ENCODE measurements at regions not wholly inside any gene's neighbourhood (a gene's known extent, or its start where the extent isn't known, plus 50 kb on each side); places are given as distances from the start of the nearest gene placed in this dataset.
"Not testable (repeated sequence)": the region's sequence is repeated elsewhere in the genome, so short reads cannot be mapped to it uniquely, and the experiment has no call there.

DNA sequence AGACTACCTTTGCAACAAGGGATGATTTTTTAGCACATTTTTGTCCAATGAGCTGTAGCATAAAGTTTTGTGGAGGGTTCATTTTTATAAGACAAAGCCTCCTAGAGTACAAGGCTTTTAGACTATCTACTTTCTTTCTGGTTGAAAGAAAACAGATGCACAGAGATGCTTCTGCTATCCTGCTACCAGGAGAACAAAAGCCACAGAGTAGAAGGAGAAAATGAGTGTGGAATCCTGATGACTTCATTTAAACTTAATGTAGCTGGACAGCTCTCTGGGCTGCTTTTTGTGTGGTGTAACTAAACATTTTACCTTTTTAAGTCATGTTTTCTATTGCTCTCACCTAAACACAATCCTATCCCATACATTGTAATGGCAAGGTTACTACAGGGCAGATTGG, 1009.4 kb downstream of the TLE1 start:
- no peak for DNase-seq

DNA sequence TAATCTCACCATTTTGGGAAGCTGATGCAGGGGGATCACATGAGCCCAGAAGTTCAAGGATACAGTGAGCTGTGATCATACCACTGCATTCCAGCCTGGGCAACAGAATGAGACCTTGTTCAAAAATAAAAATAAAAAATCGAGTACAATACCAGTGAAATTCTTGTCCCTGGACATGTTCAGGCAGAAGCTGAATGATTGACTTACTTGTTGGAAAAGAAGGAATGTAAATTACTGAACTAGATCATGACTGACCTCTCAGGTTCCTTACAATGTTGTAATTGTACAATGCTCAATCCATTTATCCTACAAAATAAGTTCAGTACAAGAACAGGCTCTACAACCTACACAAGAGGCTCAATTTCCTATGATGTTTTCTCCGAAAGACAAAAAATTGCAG, 1010.4 kb downstream of the TLE1 start:
- DNase-seq: no peak

DNA sequence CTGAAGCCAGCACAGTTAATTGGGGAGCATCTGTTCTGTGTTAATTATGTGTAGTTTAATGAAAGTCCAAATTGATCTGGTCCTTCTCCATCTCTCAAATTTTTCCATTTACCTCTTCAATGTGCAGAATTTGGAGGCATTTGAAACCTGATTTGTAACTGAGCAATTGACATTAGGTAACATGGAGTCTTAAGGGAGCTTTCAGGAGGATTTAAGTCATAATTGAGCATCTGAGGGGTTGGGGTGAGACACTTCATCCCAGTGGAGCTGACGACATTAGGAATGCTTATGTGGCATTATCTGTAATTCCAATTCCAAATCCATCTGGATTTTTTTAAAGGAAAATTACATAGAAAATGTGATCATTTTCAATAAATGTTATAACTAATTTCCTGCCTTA, 1015.9 kb downstream of the TLE1 start:
- no peak for DNase-seq

DNA sequence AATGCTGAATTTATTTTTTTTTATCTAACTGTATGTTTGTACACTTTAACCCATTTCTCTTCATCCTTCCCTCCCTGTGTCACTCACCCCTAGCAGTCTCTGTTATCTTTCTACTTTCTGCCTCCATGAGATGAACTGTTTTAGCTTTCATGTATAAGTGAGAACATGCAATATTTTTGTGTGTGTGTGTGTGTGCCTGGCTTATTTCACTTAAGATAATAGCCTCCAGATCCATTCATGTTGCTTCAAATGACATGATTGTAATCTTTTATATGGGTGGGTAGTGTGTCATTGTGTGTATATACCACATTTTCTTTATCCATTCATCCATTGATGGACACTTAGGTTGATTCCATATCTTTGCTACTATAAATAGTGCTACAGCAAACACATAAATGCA, 1023.9 kb downstream of the TLE1 start:
- no peak for DNase-seq

DNA sequence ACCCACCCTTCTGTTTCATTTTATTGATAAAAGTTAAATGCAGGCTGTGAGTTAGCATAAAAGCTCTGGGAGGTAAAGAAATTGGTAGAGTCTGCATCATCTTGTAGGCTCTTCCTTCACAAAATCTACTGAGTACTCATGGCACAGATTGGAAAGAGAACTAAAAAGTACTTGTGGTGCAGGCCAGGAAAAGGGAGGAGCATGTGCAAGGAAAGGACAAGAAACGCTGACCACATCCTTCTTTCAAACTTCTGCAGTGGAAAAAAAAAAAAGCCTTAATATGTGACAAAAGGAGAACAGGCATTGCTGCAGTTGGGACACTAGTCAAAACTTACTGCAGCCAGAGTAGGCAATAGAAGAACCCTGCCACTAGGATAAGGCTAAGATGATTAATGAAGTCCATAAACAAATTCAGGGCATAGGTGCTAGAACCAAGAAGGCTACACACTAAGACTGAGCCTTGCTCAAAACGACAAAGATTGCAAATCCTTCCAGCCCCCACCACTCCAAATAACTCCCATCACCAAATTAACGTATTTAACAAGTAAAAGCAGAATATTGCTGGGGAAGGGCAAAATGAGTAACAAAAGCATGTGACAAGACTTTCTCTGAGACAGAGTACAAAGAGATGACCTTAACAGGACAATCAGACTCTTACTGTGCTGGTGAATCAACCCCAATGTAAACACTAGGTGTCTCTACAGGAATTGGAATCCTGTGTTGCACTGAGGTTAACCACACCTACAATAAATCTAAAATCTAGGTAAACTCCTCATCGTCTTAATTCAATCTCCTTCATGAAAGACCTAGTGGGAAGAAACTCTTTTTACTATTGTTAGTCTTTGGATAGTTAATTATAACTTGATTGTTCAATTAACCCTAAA, 1024.8 kb downstream of the TLE1 start:
- DNase-seq: no peak

DNA sequence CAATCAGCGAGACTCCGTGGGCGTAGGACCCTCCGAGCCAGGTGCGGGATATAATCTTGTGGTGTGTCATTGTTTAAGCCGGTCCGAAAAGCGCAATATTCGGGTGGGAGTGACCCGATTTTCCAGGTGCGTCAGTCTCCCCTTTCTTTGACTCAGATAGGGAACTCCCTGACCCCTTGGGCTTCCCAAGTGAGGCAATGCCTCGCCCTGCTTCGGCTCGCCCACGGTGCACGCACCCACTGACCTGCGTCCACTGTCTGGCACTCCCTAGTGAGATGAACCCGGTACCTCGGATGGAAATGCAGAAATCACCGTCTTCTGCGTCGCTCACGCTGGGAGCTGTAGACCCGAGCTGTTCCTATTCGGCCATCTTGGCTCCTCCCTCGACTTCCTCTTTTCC, 1029.6 kb downstream of the TLE1 start:
- not testable (repeated sequence) for DNase-seq

DNA sequence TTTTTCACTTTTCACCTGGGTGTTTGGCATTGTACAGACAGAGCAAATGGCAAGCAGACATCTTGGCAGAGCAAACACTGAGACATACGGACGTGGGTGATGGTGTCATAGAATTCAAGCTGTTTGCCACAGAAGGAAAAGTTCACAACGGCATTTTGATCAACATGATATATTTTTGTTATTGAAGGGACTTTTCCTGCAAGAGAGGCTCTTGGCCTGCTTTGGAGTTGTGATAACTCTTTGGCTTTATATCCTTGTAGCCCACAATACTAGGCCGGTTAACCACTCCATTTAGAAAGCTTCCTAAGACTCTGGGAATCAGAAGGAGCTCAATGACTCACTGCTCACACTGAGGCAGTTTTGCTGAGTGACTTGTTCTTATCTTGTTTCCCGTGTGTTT, 1038.3 kb downstream of the TLE1 start:
- DNase-seq: no peak

DNA sequence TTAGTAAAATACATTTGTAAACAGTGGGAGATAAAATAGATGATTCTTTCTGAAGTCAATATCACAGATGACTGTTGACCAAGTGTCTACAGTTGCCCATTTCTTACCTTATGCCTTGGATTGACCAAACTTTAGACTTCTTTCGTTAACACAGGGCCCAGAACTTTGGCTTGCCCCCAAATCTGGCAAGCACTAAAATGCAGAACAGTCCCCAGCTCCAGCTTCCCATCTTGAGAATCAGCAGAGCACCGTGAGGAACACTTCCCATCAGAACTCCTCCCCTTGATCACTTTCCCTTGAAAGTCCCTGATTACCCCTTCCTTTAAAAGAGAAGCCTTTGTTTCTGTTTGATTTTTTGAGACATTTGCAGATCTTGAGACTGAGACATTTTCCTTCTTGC, 1039.9 kb downstream of the TLE1 start:
- no peak for DNase-seq

DNA sequence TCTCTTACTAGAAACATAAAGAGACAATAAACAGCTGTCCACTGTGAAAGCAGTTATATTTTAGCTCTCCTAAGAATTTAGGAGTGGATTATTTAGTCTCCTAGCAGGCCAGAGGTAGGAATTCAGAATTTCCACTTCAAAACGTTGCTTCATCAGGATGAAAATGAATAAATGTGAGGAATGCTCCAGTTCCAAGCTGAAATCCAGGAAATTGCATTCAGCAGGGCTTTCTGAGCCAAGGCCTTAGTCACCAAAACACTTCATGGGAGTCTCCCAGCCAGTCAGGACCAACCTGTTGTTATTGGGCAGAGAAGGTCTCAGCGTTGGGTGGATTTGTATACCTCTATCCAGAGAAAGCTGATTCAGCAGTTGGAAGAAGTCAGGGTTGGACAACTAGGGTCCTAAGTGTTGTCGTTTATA, 1040.3 kb downstream of the TLE1 start:
- no peak for DNase-seq

DNA sequence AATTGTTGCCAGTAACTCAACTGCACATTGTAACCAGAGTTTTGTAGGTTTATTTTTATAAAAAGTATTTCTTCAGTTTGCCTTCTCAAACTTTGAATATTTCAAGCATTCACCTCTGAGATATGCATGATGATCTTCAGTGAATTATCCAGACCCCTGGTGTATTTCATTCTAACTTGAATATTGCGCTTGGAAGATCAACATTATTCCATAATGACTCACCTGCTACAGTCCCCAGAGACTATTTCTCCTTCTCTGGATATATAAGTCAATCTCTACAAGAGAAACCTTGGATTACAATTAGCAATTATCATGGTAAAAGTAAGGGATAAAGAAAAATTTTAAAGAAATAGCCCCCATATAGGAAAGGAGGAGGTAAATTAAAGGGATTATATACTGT, 1041.0 kb downstream of the TLE1 start:
- DNase-seq: no peak

DNA sequence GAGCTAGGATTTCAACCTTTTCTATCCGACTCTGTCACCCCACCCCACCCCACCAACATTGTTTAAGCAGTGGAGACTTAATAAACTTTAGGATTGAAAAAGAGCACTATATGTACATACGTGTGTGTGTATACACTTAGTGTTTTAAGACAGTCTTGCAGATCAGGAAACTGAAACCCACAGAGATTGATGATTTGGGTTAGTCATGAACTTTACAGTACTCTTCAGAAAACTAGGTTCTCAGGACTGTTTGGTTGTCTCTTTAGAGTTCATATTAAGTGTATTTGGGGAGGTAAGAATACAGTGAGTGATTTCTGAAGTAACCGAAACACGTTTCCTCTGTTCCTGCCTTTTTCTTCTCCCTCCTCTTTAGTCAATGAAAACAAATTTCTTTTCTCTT, 1043.1 kb downstream of the TLE1 start:
- DNase-seq: no peak

DNA sequence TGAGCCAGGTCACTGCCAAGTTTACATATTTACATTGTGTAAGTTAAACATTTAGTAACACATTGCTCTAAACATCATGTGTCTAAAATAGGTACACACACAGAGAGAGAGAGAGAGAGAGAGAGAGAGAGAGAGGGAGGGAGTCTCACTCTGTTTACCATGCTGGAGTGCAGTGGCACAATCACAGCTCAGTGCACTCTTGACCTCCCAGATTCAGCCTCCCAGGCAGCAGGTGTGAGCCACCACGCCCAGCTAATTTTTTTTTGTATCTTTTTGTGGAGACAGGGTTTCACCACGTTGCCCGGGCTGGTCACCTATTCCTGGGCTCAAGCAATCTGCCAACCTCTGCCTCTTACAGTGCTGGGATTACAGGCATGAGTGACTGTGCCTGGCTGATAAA, 1045.3 kb downstream of the TLE1 start:
- no peak for DNase-seq

DNA sequence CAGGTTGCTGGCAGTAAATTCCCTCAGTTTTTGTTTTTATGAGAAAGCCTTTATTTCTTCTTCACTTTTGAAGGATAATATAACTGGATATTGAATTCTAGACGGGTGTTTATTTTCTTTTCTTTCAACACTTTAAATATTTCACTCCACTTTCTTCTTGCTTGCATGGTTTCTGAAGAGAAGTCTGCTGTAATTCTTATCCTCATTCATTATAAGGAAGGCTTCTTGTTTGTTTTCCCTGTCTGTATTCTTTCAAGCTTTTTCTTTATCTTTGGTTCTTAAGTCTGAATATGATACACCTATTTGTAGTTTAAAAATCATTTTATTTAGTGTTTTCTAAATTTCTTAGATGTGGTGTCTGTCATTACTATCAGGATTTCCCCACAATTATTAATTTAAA, 1054.3 kb downstream of the TLE1 start:
- no peak for DNase-seq

DNA sequence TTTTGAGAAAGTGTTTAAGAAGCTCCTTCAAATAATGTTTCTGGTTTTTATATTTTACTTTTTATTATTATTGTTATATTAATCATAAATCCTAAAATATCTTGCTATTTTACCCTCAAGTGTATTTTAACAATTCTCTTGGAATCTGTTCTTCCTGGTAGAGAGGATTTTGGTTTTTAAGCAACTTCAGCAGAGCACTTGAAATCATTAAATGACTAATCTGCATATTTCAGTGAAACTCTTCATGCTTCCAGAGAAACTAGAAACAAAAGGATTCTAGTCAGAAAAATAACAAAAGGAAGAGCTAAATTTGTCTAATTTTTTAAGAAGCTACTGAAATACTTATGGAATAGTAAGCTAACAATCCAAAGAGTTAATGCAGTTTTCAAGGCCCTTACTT, 1057.3 kb downstream of the TLE1 start:
- DNase-seq: no peak

DNA sequence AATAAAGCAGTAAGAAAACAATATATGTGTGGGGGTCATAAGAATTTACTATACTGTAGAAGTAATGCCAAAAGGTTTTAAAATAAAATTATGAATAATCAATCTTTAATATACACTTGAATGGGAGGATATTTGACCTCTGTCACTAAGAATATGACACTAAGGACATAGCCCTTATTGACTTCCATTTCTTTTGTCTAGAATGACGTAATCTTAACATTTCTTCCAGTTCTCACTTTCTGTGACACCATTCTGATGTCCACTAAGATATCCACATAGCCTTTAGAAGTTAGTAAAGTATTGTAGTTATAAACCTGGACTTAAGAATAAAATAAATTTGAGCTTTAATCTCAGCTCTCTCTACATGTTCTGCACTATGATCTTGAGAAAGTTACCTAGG, 1050.7 kb downstream of the TLE4 start:
- DNase-seq: no peak

DNA sequence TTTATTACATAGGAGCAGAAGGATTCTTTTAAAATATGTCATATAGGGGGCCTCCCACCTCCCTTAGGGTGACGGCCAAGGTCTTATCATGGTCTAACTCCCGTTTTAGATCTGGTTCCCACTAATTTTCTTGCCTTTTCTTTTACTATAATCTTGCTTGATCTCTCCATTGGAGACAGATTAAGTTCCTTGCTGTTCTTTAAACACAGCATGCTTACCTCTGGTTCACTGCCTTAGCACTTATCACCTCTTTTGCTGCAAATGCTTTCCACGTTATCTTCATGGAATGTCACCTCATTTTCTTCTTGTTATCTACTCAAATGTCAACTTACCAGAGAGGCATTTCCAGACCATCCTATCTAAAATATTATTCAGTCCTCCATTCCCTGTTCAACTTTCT, 1047.6 kb downstream of the TLE4 start:
- DNase-seq: no peak

DNA sequence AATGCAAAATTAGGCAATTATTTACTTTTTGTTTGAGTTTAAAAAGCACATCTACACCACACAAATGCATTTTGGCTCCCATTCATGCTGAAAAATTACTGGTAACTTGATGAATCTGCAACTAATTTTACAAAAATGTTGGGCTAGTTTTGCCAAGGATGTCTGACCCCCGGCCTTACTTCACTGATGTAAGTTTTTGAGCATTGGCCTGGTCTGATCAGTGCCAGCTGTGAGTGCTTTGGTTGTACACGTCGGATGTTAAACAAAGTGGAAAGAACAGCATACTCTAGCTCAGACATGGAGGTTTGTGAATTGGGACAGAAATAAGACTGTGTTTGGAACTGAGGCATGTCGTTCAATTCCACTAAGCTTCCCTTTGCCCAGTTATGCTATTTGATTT, 1044.2 kb downstream of the TLE4 start:
- no peak for DNase-seq

DNA sequence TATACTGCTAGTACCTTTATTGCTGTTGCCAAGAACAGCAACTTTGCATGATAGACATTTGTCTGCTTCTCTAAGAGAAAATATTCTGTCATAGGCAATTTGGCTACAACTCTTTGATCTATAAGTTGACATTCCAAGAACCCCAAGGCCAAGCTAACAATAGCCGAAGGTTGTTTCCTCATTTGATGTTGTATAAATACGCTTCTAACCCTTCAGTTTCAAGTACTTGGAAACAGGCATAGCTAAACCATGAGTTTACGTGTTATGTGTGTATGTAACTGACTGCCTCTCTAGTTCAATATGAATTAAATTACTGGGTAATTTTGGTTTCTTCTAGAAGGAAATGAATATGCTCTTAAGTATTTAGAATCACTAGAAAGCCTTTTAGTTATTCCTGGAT, 1034.0 kb downstream of the TLE4 start:
- DNase-seq: no peak

DNA sequence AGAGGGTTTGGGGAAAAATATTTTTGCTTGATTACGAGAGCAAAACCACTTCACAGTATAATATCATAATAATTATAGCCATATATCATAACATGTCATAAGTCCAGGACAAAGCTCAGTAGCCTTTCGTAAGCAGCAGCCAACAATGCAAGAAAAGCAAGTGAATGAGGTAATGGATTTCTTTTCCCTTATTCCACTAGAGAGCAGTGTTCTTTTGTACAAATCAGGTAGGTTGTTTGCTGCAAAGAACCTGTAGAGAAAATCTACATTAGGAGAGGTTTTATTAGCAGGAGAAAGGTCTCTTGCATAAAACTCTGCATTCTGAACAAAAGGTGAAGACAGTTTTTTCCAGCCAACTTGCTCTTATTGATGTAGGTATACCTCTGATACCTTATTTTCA, 1033.4 kb downstream of the TLE4 start:
- DNase-seq: no peak

DNA sequence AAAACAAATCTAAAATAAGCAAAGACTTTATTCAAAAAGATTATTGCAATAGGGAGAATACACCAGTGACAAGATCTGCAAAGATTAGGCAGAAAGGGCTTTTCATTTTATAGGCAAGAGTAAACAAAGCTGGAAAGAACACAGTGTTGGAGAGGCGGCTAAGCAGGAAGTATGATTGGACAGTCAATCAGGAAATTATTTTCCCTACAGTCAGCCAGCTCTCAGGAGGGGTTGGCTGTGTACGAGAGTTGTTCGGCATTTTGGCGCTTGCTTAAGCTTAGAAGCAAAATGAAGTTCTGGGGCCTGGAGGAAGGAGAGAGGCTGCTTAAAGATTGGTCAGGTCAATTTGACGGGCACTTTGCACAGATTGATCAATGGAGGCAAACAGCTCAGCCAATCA, 1030.5 kb downstream of the TLE4 start:
- no peak for DNase-seq

DNA sequence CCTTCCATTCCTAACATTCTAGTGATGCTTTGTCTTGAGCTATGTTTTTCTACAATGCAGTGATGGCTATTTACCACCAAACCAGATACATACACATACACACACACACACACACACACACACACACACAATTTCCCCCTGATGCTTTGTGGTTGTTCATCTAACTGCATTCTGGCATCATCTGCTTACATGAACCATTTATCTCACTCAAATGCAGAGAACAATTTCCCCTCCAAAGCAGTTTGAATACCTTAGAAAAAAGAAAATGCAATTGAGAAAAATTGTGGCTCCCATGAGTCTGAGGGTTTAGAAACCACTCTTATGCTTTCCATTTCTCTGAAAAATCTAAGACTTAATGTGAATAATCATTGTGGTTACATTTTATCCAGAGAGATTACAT, 1024.8 kb downstream of the TLE4 start:
- DNase-seq: no peak

DNA sequence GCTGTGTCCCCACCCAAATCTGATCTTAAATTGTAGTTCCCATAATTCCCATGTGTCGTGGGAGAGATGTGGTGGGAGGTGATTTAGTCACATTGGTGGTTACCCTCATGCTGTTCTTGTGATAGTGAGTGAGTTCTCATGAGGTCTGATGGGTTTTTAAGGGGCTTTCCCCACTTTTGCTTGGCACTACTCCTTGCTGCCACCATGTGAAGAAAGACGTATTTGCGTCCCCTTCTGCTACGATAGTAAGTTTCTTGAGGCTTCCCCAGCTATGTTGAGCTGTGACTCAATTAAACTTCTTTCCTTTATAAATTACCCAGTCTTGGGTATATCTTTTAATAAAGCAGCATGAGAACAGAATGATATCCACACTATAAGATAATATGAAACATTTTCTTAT, 1023.4 kb downstream of the TLE4 start:
- no peak for DNase-seq

DNA sequence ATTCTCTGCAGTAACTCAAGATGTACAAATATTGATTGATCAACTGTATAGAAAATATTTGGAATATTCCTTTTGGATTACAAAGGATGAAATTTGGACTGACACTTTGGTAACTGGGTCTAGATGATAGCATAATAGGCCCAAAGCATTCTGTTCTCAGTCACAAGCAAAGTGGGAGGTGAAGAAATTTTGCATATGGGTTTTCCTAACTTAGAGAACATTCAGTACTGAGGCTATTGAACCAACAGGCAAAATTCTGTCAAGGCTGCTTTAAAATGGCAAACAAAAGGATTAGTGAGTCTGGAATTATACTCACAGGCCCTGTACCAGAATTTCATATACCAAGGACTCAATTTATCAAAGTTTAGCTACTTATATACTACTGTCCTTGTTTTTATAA, 1020.6 kb downstream of the TLE4 start:
- DNase-seq: no peak

DNA sequence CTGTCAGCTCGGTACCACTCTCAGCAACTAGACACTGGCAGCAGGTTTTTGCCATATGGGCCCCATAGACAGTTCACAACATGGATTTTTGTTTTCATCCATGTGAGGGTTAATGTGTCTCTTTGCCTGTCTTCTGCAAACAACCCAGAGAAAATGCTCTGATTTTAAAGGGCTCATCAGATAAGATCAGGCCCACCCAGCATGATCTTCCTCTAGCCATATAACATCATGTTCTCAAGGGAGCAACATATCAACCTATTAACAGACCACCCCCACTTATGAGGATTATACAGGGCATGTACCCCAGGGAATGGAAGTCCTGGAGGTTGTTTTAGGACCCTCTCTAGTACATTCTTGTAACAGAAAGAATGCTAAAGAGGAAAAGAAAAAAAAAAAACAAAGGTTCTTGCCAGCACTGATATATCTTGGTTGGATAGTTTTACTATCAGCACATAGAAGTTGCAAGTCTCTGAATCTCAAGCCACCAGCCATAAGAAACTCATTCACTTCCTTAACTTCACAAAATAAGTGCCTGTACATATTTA, 1015.1 kb downstream of the TLE4 start:
- DNase-seq: no peak

DNA sequence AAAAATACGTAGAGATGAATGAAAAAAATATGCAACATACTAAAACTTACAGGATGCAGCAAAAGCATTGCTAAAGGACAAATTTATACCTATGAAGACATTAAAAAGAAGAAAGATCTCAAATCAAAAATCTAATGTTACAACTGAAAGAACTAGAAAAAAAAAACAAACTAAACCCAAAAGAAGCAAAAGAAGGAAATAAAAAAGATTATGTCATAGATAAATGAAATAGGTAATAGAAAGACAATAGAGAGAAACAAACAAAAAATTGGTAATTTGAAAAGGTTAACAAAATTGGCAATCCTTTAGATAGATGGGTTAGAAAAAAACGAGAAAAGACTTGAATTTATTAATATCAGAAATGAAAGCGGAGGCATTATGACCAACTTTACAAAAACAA, 1000.2 kb downstream of the TLE4 start:
- no peak for DNase-seq

All from NCI-H2107 (cell line).